Rectal smooth muscle tissue (tissue), 1 donor: ENCODE measurements at regions not wholly inside any gene's neighbourhood (a gene's known extent, or its start where the extent isn't known, plus 50 kb on each side); places are given as distances from the start of the nearest gene placed in this dataset.
A peak's percentile ranks its signal among the peaks of the same experiment; 100 is the strongest.
"Not testable (repeated sequence)": the region's sequence is repeated elsewhere in the genome, so short reads cannot be mapped to it uniquely, and the experiment has no call there.

Experiments
- H3K27ac ChIP-seq: one replicate; pipeline ENCODE4 v1.7.0; 2013; ENCODE audit warnings: low read depth, low read length, inconsistent platforms
- H3K27me3 ChIP-seq: one replicate; pipeline ENCODE4 v1.7.0; 2013; ENCODE audit warnings: low read length; ENCODE audit not compliant: control insufficient read depth, insufficient read depth
- H3K36me3 ChIP-seq: one replicate; pipeline ENCODE4 v1.7.0; 2013; ENCODE audit warnings: low read length; ENCODE audit not compliant: control insufficient read depth, insufficient read depth
- H3K4me1 ChIP-seq: one replicate; pipeline ENCODE4 v1.7.0; 2013; ENCODE audit warnings: low read length; ENCODE audit not compliant: control insufficient read depth, insufficient read depth
- H3K4me3 ChIP-seq: one replicate; pipeline ENCODE4 v1.7.0; 2013; ENCODE audit warnings: low read length
- H3K9ac ChIP-seq: one replicate; pipeline ENCODE4 v1.7.0; 2013; ENCODE audit warnings: low read length

GRCh38 chr12:8354741-8355140 lies 101.0 kb upstream of the CLEC6A start:
- H3K27ac ChIP-seq, H3K4me3 ChIP-seq, H3K9ac ChIP-seq, H3K4me1 ChIP-seq, H3K27me3 ChIP-seq, H3K36me3 ChIP-seq: not testable (repeated sequence)

- H3K9ac ChIP-seq, H3K36me3 ChIP-seq, H3K27me3 ChIP-seq, H3K4me1 ChIP-seq, H3K4me3 ChIP-seq, H3K27ac ChIP-seq: not testable (repeated sequence)
Observed at GRCh38 chr12:8355531-8355930, 100.2 kb upstream of the CLEC6A start.

- H3K9ac ChIP-seq, H3K4me3 ChIP-seq, H3K4me1 ChIP-seq, H3K27me3 ChIP-seq, H3K36me3 ChIP-seq, H3K27ac ChIP-seq: not testable (repeated sequence)
Observed at GRCh38 chr12:8373744-8374143, 82.0 kb upstream of the CLEC6A start.

GRCh38 chr12:8375122-8375521 lies 80.6 kb upstream of the CLEC6A start:
- not testable (repeated sequence) for H3K27me3 ChIP-seq, H3K4me3 ChIP-seq, H3K36me3 ChIP-seq, H3K4me1 ChIP-seq, H3K27ac ChIP-seq, H3K9ac ChIP-seq

GRCh38 chr12:8377756-8378155 lies 78.0 kb upstream of the CLEC6A start:
- not testable (repeated sequence) for H3K27me3 ChIP-seq, H3K4me3 ChIP-seq, H3K9ac ChIP-seq, H3K4me1 ChIP-seq, H3K27ac ChIP-seq, H3K36me3 ChIP-seq

- H3K27me3 ChIP-seq, H3K36me3 ChIP-seq, H3K9ac ChIP-seq, H3K27ac ChIP-seq, H3K4me1 ChIP-seq, H3K4me3 ChIP-seq: not testable (repeated sequence)
Observed at GRCh38 chr12:8382556-8382955, 73.2 kb upstream of the CLEC6A start.

- not testable (repeated sequence) for H3K4me3 ChIP-seq, H3K27ac ChIP-seq, H3K9ac ChIP-seq, H3K27me3 ChIP-seq, H3K36me3 ChIP-seq, H3K4me1 ChIP-seq
Observed at GRCh38 chr12:8384686-8385085, 71.1 kb upstream of the CLEC6A start.

GRCh38 chr12:8385431-8385830 lies 70.3 kb upstream of the CLEC6A start:
- H3K9ac ChIP-seq, H3K27ac ChIP-seq, H3K27me3 ChIP-seq, H3K4me3 ChIP-seq, H3K36me3 ChIP-seq, H3K4me1 ChIP-seq: not testable (repeated sequence)

- not testable (repeated sequence) for H3K27me3 ChIP-seq, H3K9ac ChIP-seq, H3K36me3 ChIP-seq, H3K4me3 ChIP-seq, H3K4me1 ChIP-seq, H3K27ac ChIP-seq
Observed at GRCh38 chr12:8386661-8387060, 69.1 kb upstream of the CLEC6A start.

GRCh38 chr12:8389296-8389695 lies 66.5 kb upstream of the CLEC6A start:
- H3K27me3 ChIP-seq, H3K9ac ChIP-seq, H3K4me1 ChIP-seq, H3K36me3 ChIP-seq, H3K27ac ChIP-seq, H3K4me3 ChIP-seq: not testable (repeated sequence)

- H3K4me1 ChIP-seq, H3K36me3 ChIP-seq, H3K27me3 ChIP-seq, H3K9ac ChIP-seq, H3K27ac ChIP-seq: not testable (repeated sequence)
- peak overlapping the region; percentile 57 for H3K4me3 ChIP-seq
Observed at GRCh38 chr12:8390001-8390777, 65.6 kb upstream of the CLEC6A start.

- H3K9ac ChIP-seq, H3K36me3 ChIP-seq, H3K27me3 ChIP-seq, H3K4me1 ChIP-seq, H3K27ac ChIP-seq: not testable (repeated sequence)
- peak overlapping the region; percentile 2 for H3K4me3 ChIP-seq
Observed at GRCh38 chr12:8396225-8397071, 59.3 kb upstream of the CLEC6A start.

GRCh38 chr12:8397378-8397777 lies 58.4 kb upstream of the CLEC6A start:
- H3K9ac ChIP-seq, H3K36me3 ChIP-seq, H3K27ac ChIP-seq, H3K4me3 ChIP-seq, H3K4me1 ChIP-seq, H3K27me3 ChIP-seq: not testable (repeated sequence)
